ENCODE measurements at regions not wholly inside any gene's neighbourhood (a gene's known extent, or its start where the extent isn't known, plus 50 kb on each side); places are given as distances from the start of the nearest gene placed in this dataset.
"Not testable (repeated sequence)": the region's sequence is repeated elsewhere in the genome, so short reads cannot be mapped to it uniquely, and the experiment has no call there.

- intact Hi-C loops (cut with DNase I; ENCODE audit: low total_unique reads): no loop called here
- Histone ChIP-seq H3K9me3 (no peaks in the 10 kb centered on the region), H3K27ac (no peak overlapping the region), H3K27me3 (no peaks in the 10 kb centered on the region), H3K4me3 (no peak overlapping the region), H3K4me1 (no peaks in the 10 kb centered on the region), H3K36me3 (no peaks in the 10 kb centered on the region)
- TF ChIP-seq POLR2A (IDR thresholded peaks at IDR 0.05): no peak
- no peak for TF ChIP-seq CTCF (IDR thresholded peaks at IDR 0.05)
- no peak for DNase-seq
Measured at GRCh38 chr6:166798652-166799051, 157.7 kb downstream of the RNASET2 start.

- Histone ChIP-seq H3K9me3 (no peaks in the 10 kb centered on the region), H3K4me3 (no peak overlapping the region), H3K27ac (no peak overlapping the region), H3K27me3 (no peaks in the 10 kb centered on the region), H3K36me3 (no peaks in the 10 kb centered on the region), H3K4me1 (no peaks in the 10 kb centered on the region)
- TF ChIP-seq POLR2A (IDR thresholded peaks at IDR 0.05): no peak
- no peak for DNase-seq
- intact Hi-C loops (cut with DNase I; ENCODE audit: low total_unique reads): no loop called here
Measured at GRCh38 chr6:166796610-166797009, 159.7 kb downstream of the RNASET2 start.

- intact Hi-C loops (cut with DNase I; ENCODE audit: low total_unique reads): no loop called here
- no peaks in the 10 kb centered on the region for H3K27me3 ChIP-seq
- no peak for TF ChIP-seq POLR2A (IDR thresholded peaks at IDR 0.05)
- TF ChIP-seq CTCF (IDR thresholded peaks at IDR 0.05): no peak
- no peaks in the 10 kb centered on the region for H3K4me1 ChIP-seq
- no peaks in the 10 kb centered on the region for H3K36me3 ChIP-seq
- no peaks in the 10 kb centered on the region for H3K9me3 ChIP-seq
- no peak for DNase-seq
- H3K27ac ChIP-seq: no peak overlapping the region
- H3K4me3 ChIP-seq: no peak overlapping the region
Measured at GRCh38 chr6:166795879-166796278, 160.5 kb downstream of the RNASET2 start.

- H3K27me3 ChIP-seq; H3K4me1 ChIP-seq; DNase-seq; intact Hi-C loops (cut with DNase I; ENCODE audit: low total_unique reads); H3K36me3 ChIP-seq; H3K4me3 ChIP-seq; H3K27ac ChIP-seq; H3K9me3 ChIP-seq: not testable (repeated sequence)
Measured at GRCh38 chr6:166790808-166791207, 163.8 kb upstream of the RPS6KA2 start.

GRCh38 chr6:166788846-166789529, 161.9 kb upstream of the RPS6KA2 start:
- DNase-seq; intact Hi-C loops (cut with DNase I; ENCODE audit: low total_unique reads); H3K36me3 ChIP-seq: not testable (repeated sequence)

GRCh38 chr6:166786704-166787293, 159.7 kb upstream of the RPS6KA2 start:
- intact Hi-C loops (cut with DNase I; ENCODE audit: low total_unique reads): no loop called here
- Histone ChIP-seq H3K27ac (no peak overlapping the region), H3K4me1 (no peaks in the 10 kb centered on the region), H3K9me3 (no peaks in the 10 kb centered on the region), H3K27me3 (no peaks in the 10 kb centered on the region), H3K36me3 (no peaks in the 10 kb centered on the region), H3K4me3 (no peak overlapping the region)
- DNase-seq: no peak
- TF ChIP-seq POLR2A (IDR thresholded peaks at IDR 0.05): no peak
- peak; percentile 59 to 66 (median 62) for TF ChIP-seq CTCF (IDR thresholded peaks at IDR 0.05)

More at GRCh38 chr6:166788846-166789529, 161.9 kb upstream of the RPS6KA2 start:
- H3K9me3 ChIP-seq, H3K27ac ChIP-seq, H3K4me1 ChIP-seq, H3K27me3 ChIP-seq, H3K4me3 ChIP-seq: not testable (repeated sequence)
